ENCODE measurements at regions not wholly inside any gene's neighbourhood (a gene's known extent, or its start where the extent isn't known, plus 50 kb on each side); places are given as distances from the start of the nearest gene placed in this dataset.

DNA sequence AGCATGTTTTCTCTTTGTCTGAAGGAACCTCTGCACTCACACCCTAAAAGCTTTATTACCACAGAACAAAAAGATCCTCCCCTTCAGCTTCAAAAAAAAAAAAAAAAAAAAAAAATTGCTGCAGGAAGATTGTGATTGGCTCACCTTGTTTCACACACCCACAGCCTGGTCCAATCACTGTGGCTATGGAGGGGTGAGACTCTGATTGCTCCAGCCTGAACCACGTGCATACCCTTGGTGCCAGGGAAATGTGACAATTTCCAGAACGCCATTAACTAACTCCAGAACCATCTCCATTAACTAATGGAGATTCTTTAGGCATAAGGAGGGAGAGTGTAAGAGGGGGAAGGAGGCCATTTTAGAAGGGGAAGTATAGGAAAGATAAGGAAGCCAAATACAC lies 106.5 kb upstream of the CRBN start:
- Mint-ChIP-seq H3K9me3 (peaks cover 11% of the 10 kb centered on the region), H3K27ac (no peak overlapping the region)

DNA sequence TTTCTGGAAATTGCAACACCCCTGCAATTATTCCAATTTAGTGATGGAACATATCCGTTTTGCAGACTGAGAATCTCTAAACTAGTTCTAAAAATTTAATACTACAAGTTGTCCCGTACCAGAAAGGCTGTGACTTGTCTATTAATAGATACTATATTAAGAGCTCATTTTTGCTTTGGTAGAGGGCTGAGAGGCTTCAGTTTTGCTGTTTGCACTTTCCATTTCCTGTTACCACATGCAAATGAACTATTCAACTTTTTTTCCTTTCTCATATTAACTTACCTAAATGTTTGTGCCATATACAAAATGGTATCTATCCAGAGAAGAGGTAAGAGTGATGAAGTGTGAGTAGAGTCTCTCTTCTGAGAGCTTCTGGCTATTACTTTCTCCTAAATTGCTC lies 101.5 kb upstream of the CRBN start:
- peaks cover 7% of the 10 kb centered on the region for H3K4me1 Mint-ChIP-seq
- H3K9me3 Mint-ChIP-seq, result peaks cover 8% of the 10 kb centered on the region
- H3K4me3 Mint-ChIP-seq, result no peak overlapping the region
- H3K36me3 Mint-ChIP-seq (ENCODE audit: low read depth), result no peaks in the 10 kb centered on the region
- H3K27ac Mint-ChIP-seq, result no peak overlapping the region
- TF ChIP-seq, protein P1, sequence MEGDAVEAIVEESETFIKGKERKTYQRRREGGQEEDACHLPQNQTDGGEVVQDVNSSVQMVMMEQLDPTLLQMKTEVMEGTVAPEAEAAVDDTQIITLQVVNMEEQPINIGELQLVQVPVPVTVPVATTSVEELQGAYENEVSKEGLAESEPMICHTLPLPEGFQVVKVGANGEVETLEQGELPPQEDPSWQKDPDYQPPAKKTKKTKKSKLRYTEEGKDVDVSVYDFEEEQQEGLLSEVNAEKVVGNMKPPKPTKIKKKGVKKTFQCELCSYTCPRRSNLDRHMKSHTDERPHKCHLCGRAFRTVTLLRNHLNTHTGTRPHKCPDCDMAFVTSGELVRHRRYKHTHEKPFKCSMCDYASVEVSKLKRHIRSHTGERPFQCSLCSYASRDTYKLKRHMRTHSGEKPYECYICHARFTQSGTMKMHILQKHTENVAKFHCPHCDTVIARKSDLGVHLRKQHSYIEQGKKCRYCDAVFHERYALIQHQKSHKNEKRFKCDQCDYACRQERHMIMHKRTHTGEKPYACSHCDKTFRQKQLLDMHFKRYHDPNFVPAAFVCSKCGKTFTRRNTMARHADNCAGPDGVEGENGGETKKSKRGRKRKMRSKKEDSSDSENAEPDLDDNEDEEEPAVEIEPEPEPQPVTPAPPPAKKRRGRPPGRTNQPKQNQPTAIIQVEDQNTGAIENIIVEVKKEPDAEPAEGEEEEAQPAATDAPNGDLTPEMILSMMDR (IDR thresholded peaks at IDR 0.05; ENCODE audit: unreplicated experiment in 3 of 3), result no peak
- H3K27me3 Mint-ChIP-seq (ENCODE audit: low read depth), result no peaks in the 10 kb centered on the region

More for the DNA sequence above, 106.5 kb upstream of the CRBN start:
- Mint-ChIP-seq H3K4me3 (no peak overlapping the region), H3K4me1 (peaks cover 12% of the 10 kb centered on the region), H3K27me3 (ENCODE audit: low read depth) (no peaks in the 10 kb centered on the region), H3K36me3 (ENCODE audit: low read depth) (no peaks in the 10 kb centered on the region)
- TF ChIP-seq, protein P1 (IDR thresholded peaks at IDR 0.05; ENCODE audit: unreplicated experiment in 3 of 3), result no peak

DNA sequence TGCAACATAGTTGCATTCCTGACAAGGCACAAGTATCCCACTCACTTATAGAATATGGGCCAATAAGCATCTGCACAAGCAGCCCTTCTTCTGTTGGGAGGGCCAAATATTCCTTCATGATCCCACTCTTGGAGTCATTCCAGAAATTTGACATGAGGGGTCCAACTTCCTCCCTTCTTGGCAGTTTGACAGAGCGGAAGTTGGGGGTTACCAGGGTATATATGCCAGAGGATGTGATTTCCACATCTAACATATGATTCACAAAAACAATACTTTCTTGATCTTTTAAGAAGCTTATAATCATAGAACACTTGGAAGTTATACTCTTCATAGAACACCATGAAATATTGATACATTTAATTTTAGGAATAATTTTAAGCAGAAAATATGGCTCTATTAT lies 100.9 kb upstream of the CRBN start:
- Mint-ChIP-seq H3K9me3 (peaks cover 8% of the 10 kb centered on the region), H3K36me3 (ENCODE audit: low read depth) (no peaks in the 10 kb centered on the region), H3K4me1 (peaks cover 7% of the 10 kb centered on the region), H3K27me3 (ENCODE audit: low read depth) (no peaks in the 10 kb centered on the region), H3K4me3 (no peak overlapping the region), H3K27ac (no peak overlapping the region)
- TF ChIP-seq, protein P1 (IDR thresholded peaks at IDR 0.05; ENCODE audit: unreplicated experiment in 3 of 3), result no peak

DNA sequence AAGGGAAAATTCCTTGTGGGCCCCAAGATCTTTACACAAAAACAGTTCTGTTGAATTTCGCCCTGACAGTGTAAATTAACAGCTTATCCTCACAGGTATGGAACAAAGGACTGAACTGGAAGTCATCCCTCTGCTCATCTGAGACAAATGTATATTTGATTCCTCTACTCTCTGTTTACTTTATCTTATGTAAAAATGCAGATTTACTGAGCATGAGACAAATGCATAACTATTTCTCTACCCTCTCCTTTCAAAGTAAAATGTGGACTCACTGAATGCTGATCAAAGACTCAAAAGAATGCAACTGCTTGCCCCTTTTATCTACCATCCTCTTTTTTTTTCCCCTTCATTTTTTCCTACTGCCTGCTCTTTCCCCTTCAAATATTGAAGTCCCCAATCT lies 98.6 kb upstream of the CRBN start:
- TF ChIP-seq, protein P1 (IDR thresholded peaks at IDR 0.05; ENCODE audit: unreplicated experiment in 3 of 3), result no peak
- H3K27me3 Mint-ChIP-seq (ENCODE audit: low read depth), result no peaks in the 10 kb centered on the region
- H3K9me3 Mint-ChIP-seq, result no peaks in the 10 kb centered on the region
- H3K4me3 Mint-ChIP-seq, result no peak overlapping the region
- no peak overlapping the region for H3K27ac Mint-ChIP-seq
- no peaks in the 10 kb centered on the region for H3K36me3 Mint-ChIP-seq (ENCODE audit: low read depth)
- peaks cover 7% of the 10 kb centered on the region for H3K4me1 Mint-ChIP-seq

DNA sequence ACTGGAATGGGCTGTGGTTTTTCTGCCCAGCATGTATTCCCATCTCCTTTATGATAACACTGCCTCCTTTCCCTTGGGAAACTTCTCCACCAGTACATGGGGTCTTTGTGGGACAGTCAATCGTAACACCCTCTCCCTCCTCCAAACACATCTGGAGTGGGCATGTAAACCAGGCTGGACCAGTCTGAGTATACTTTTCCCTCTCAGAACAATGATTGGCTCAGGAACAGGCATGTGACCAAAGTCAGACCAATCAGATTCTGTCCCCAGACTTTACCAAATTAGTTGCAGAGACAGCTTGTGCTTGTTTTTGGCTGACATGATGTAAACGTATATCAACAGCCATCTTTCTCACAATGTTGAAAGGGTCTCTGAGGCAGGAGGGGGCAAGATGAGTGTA lies 97.1 kb upstream of the CRBN start:
- no peaks in the 10 kb centered on the region for H3K36me3 Mint-ChIP-seq (ENCODE audit: low read depth)
- TF ChIP-seq, protein P1 (IDR thresholded peaks at IDR 0.05; ENCODE audit: unreplicated experiment in 3 of 3), result no peak
- H3K4me1 Mint-ChIP-seq, result peaks cover 7% of the 10 kb centered on the region
- H3K9me3 Mint-ChIP-seq, result no peaks in the 10 kb centered on the region
- H3K27ac Mint-ChIP-seq, result no peak overlapping the region
- H3K27me3 Mint-ChIP-seq (ENCODE audit: low read depth), result no peaks in the 10 kb centered on the region
- H3K4me3 Mint-ChIP-seq, result no peak overlapping the region

DNA sequence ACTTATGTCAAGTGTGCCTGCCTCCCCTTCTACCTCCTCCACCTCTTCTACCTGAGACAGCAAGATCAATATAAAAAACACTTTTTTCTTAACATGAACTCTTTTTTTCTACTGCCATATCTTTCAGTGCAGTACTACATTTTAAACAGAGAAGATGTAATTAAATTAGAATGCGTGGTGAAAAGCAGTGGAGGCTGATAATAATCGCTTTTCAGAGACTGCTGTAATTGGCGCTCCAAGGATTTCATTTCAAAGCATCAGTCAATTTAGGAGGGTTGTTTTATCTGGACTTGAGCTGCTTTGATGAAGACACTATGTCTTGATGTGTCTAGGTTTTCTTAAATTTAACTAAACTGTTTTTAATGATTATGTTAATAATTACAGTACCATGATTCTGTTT lies 85.3 kb upstream of the CRBN start:
- H3K4me3 Mint-ChIP-seq, result no peak overlapping the region
- H3K9me3 Mint-ChIP-seq, result no peaks in the 10 kb centered on the region
- TF ChIP-seq, protein P1 (IDR thresholded peaks at IDR 0.05; ENCODE audit: unreplicated experiment in 3 of 3), result no peak
- no peaks in the 10 kb centered on the region for H3K36me3 Mint-ChIP-seq (ENCODE audit: low read depth)
- H3K27ac Mint-ChIP-seq, result no peak overlapping the region
- no peaks in the 10 kb centered on the region for H3K4me1 Mint-ChIP-seq
- H3K27me3 Mint-ChIP-seq (ENCODE audit: low read depth), result peaks cover 7% of the 10 kb centered on the region
